ENCODE measurements at regions not wholly inside any gene's neighbourhood (a gene's known extent, or its start where the extent isn't known, plus 50 kb on each side); places are given as distances from the start of the nearest gene placed in this dataset.

GRCh38 chr12:42757624-42758119, 168.1 kb upstream of the PRICKLE1 start:
- TF ChIP-seq CTCF (IDR thresholded peaks at IDR 0.05) (no peak), POLR2AphosphoS5 (IDR thresholded peaks at IDR 0.05; ENCODE audit: insufficient read depth in 1 of 2, low read depth in 1 of 2) (no peak), POLR2A (IDR thresholded peaks at IDR 0.05) (no peak)

All from vagina (tissue), 2 donors.